Peyer's patch (tissue), 4 donors: ENCODE measurements at regions not wholly inside any gene's neighbourhood (a gene's known extent, or its start where the extent isn't known, plus 50 kb on each side); places are given as distances from the start of the nearest gene placed in this dataset.

ENCODE experiments used
- POLR2A ChIP-seq, 2 donors: fragments of 450-650 bp; IDR thresholded peaks; one replicate each; pipeline ENCODE4 v1.5.1; 2017; ENCODE audit warnings: antibody characterized with exemption in 2 of 2, mild to moderate bottlenecking in 2 of 2, moderate library complexity in 2 of 2
- TF ChIP-seq, protein P1 (sequence below), 6 experiments: fragments of 450-650 bp in 4 of 6; fragments of 200-600 bp in 2 of 6; sonication (generic) in 1 of 6; IDR thresholded peaks; one replicate each; pipeline ENCODE4 v1.5.1; 2017 to 2019; ENCODE audit warnings: antibody characterized with exemption in 6 of 6, mild to moderate bottlenecking in 3 of 6, moderate library complexity in 1 of 6

- TF ChIP-seq, protein P1, sequence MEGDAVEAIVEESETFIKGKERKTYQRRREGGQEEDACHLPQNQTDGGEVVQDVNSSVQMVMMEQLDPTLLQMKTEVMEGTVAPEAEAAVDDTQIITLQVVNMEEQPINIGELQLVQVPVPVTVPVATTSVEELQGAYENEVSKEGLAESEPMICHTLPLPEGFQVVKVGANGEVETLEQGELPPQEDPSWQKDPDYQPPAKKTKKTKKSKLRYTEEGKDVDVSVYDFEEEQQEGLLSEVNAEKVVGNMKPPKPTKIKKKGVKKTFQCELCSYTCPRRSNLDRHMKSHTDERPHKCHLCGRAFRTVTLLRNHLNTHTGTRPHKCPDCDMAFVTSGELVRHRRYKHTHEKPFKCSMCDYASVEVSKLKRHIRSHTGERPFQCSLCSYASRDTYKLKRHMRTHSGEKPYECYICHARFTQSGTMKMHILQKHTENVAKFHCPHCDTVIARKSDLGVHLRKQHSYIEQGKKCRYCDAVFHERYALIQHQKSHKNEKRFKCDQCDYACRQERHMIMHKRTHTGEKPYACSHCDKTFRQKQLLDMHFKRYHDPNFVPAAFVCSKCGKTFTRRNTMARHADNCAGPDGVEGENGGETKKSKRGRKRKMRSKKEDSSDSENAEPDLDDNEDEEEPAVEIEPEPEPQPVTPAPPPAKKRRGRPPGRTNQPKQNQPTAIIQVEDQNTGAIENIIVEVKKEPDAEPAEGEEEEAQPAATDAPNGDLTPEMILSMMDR (IDR thresholded peaks at IDR 0.05): no peak
- no peak for TF ChIP-seq POLR2A (IDR thresholded peaks at IDR 0.05)
These were observed 115.9 kb downstream of the IFI44 start for GRCh38 chr1:78765489-78765888.
